ENCODE measurements at regions not wholly inside any gene's neighbourhood (a gene's known extent, or its start where the extent isn't known, plus 50 kb on each side); places are given as distances from the start of the nearest gene placed in this dataset.

- no peak overlapping the region for H3K9ac ChIP-seq (ENCODE audit: insufficient read depth in 1 of 2, low read depth in 2 of 2, low read length in 2 of 2)
- no TSS peak for BruUV-seq (replicated peaks)
- ChIA-PET POLR2A (no interaction called here), CTCF (ENCODE audit: low intra/inter-chr PET ratio) (no interaction called here)
- no peak for ATAC-seq
- no peak for DNase-seq (ENCODE audit: extremely low read depth in 1 of 4, low spot score in 3 of 4)
- H3K4me3 ChIP-seq, result no peak overlapping the region
- H3K36me3 ChIP-seq (ENCODE audit: control insufficient read depth, insufficient read depth, low read length), result no peaks in the 10 kb centered on the region
- H4K20me1 ChIP-seq (replicated peaks; ENCODE audit: control insufficient read depth, insufficient read depth, low read length), result no peaks in the 10 kb centered on the region
- WGBS (ENCODE audit: insufficient coverage, low coverage, missing lambda C conversion rate), result 0% methylated on average over 4 of the region's 4 CpGs
- no peaks in the 10 kb centered on the region for H3K4me1 ChIP-seq (replicated peaks in 1 of 2; ENCODE audit: control insufficient read depth in 2 of 2, insufficient read depth in 2 of 2, low read length in 2 of 2)
- H3K27me3 ChIP-seq (ENCODE audit: control insufficient read depth in 2 of 2, insufficient read depth in 2 of 2, low read length in 2 of 2), result no peaks in the 10 kb centered on the region
- no peaks in the 10 kb centered on the region for H3K9me1 ChIP-seq (ENCODE audit: control insufficient read depth, insufficient read depth, low read length)
- in situ Hi-C loops (cut with MboI), result no loop called here
- no peak overlapping the region for H3K27ac ChIP-seq (ENCODE audit: extremely low read depth, low read depth, low read length)
- no peak overlapping the region for H2AFZ ChIP-seq (ENCODE audit: low read depth, low read length)
- FAIRE-seq, result no peak
- H3K4me2 ChIP-seq (ENCODE audit: insufficient read depth, low read length), result no peak overlapping the region
- no peaks in the 10 kb centered on the region for H3K9me3 ChIP-seq (replicated peaks; ENCODE audit: control insufficient read depth, insufficient read depth, low read depth, low read length)
- intact Hi-C loops (cut with micrococcal nuclease), result no loop called here
- no peaks in the 10 kb centered on the region for H3K79me2 ChIP-seq (ENCODE audit: control insufficient read depth, insufficient read depth, low read length)
- TF ChIP-seq NCOA2 (IDR thresholded peaks at IDR 0.05; ENCODE audit: partially characterized antibody in 2 of 2) (no peak), ELK1 (CRISPR knock-in tag; IDR thresholded peaks at IDR 0.05) (no peak), MYC (IDR thresholded peaks at IDR 0.05; ENCODE audit: low read depth, low read length) (no peak), MYC (CRISPR knock-in tag; IDR thresholded peaks at IDR 0.05; ENCODE audit: borderline replicate concordance, low read depth) (no peak), ATF2 (CRISPR knock-in tag; IDR thresholded peaks at IDR 0.05) (no peak), ZBTB9 (CRISPR knock-in tag; IDR thresholded peaks at IDR 0.05) (no peak), WHSC1 (IDR thresholded peaks at IDR 0.05; ENCODE audit: low read length) (no peak), ZNF695 (CRISPR knock-in tag; IDR thresholded peaks at IDR 0.05) (no peak), SPI1 (IDR thresholded peaks at IDR 0.05; ENCODE audit: borderline replicate concordance, low read depth, low read length) (no peak), ZNF764 (CRISPR knock-in tag; IDR thresholded peaks at IDR 0.05; ENCODE audit: low read depth) (no peak), ZNF184 (CRISPR knock-in tag; IDR thresholded peaks at IDR 0.05) (no peak), KLF16 (IDR thresholded peaks at IDR 0.05) (no peak), ZNF79 (CRISPR knock-in tag; IDR thresholded peaks at IDR 0.05; ENCODE audit: low read depth) (no peak), PTRF (tag; IDR thresholded peaks at IDR 0.05) (no peak), HDAC2 (IDR thresholded peaks at IDR 0.05) (no peak), YBX1 (IDR thresholded peaks at IDR 0.05) (no peak), C11orf30 (IDR thresholded peaks at IDR 0.05; ENCODE audit: low read depth) (no peak), SIRT6 (IDR thresholded peaks at IDR 0.05; ENCODE audit: low read depth, low read length) (no peak)
- TF ChIP-seq, protein P1, sequence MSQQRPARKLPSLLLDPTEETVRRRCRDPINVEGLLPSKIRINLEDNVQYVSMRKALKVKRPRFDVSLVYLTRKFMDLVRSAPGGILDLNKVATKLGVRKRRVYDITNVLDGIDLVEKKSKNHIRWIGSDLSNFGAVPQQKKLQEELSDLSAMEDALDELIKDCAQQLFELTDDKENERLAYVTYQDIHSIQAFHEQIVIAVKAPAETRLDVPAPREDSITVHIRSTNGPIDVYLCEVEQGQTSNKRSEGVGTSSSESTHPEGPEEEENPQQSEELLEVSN (IDR thresholded peaks at IDR 0.05; ENCODE audit: borderline replicate concordance in 1 of 2, extremely low read depth in 1 of 2, insufficient read depth in 1 of 2, insufficient read length in 1 of 2, low read depth in 1 of 2, low read length in 1 of 2, poor library complexity in 1 of 2, severe bottlenecking in 1 of 2), result no peak
- TF ChIP-seq, protein P2, sequence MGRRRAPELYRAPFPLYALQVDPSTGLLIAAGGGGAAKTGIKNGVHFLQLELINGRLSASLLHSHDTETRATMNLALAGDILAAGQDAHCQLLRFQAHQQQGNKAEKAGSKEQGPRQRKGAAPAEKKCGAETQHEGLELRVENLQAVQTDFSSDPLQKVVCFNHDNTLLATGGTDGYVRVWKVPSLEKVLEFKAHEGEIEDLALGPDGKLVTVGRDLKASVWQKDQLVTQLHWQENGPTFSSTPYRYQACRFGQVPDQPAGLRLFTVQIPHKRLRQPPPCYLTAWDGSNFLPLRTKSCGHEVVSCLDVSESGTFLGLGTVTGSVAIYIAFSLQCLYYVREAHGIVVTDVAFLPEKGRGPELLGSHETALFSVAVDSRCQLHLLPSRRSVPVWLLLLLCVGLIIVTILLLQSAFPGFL (CRISPR knock-in tag; IDR thresholded peaks at IDR 0.05), result no peak
Observed at GRCh38 chrX:98480606-98481005, 1596.9 kb downstream of the RPA4 start.
